Right hindlimb (tissue), 1 donor: ENCODE measurements at regions not wholly inside any gene's neighbourhood (a gene's known extent, or its start where the extent isn't known, plus 50 kb on each side); places are given as distances from the start of the nearest gene placed in this dataset.

ENCODE experiments used
- DNase-seq: peaks from one replicate; pipeline ENCODE4 v3.0.0-alpha.2; 2018

DNA sequence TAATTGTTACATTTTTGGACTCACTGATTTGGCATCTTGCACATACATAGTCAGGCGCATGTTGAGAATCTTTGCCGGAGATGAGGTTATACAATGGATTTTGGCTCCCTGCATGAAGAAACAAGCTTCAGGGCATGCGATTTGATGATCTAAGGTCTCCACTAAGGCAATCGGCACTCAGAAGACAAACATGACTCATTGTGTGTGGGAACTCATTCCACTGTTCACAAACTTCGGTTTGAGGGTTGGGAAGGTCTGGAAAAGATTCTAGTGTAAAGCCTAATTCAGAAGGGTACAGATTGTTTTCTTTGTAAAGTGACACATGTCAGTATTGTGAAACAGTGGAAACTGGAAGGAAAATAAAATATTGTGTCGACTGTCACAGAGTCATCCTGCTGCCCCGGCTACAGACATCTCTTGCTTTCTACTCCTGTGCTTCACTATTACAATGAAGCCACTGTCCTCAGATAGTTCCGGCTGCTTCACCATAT is 192.6 kb upstream of the HMGA2 start:
- no peak for DNase-seq

DNA sequence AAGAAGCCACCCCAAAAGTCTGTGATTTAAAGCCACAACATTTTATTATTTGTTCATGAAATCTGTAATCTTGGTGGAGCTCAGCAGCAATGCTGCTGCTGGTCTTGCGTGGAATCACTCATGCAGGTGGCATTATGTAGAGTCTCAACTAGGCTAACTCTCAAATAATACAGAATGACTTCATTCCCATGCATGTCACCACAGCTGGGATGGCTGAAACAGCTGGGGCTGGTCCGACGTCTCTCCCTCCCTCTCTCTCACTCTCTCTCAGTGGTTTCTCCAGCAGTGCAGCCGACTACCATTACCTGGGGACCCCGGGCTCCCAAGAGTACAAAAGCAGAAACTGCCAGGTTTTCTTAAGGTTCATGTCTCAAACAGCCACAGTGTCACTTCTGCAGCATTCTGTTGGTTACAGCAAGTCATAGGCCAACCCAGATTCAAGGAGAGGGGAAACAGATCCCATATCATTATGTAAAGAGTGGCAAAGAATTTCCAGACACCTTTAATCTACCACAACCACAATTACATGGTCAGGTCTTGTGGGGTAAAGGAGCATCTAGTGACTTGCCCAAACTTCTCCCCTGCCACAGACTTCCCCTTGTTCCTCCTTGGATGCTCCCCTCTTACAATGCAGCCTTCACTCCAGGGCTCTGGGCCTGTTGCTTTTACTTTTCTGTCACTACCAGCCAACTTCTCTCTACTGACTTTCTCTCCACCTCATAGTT is 192.0 kb upstream of the HMGA2 start:
- no peak for DNase-seq

DNA sequence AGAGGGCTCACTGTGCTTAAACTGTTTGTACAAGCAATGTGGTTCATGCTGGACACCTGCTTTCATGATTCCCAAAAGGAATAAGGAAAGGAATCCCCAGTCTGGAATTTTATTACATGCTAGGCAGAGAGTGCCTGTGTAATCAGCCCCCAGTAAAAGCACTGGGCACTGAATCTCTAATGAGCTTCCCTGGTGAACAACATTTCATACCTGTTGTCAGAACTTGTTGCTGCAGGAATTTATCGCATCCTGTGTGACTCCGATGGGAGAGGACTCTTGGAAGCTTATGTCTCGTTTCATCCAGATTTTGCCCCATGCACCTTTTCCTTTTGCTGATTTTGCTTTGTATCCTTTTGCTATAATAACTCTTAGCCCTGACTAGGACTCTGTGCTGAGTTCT is 190.2 kb upstream of the HMGA2 start:
- DNase-seq, result no peak

DNA sequence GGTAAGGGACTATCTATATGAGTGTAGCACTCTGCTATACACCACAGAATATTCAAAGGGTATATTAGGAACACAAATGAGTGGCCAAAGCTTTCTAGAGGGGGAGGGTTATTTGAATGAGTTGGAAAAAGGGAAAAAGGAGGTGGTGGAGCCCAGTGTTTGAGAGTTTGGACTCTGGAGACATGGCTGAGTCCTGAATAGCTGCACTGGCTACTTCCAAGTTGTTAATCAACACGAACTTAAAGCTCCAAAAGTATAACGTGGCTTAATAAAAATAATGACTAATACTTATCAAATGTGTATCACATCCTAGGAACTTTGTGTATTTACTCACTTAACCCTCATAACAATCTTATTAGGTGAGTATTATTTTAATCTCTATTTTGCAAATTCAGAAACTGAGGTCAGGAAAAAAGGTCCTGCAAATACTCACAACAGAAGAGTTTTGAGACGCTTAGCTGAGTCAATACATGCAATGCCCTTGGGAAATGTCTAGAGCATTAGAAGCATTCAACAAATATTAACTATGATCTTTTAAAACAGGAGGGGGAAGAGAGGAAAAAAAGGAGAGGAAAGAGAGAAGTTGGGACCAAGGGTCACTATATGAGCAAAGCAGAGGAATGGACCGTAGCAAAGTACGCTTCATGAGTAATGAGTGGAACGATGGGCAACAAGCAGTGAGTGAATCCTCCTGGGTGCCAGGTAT is 189.5 kb upstream of the HMGA2 start:
- DNase-seq, result no peak

DNA sequence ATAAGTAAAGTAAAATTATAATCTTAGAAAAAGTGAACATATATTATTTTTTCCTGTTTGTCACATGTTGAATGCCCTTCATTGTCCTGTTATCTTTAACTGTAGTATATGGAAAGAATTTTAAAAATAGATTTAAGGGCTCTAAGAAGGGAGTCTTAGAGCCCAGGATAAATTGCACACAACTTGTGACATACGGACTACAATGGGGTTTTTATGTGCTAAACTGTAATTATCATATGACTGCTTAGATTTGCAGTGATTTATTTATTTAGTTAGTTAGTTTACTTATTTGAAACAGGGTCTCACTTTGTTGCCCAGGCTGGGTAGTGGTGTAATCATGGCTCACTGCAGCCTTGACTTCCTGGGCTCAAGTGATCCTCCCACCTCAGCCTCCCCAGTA is 187.8 kb upstream of the HMGA2 start:
- no peak for DNase-seq

DNA sequence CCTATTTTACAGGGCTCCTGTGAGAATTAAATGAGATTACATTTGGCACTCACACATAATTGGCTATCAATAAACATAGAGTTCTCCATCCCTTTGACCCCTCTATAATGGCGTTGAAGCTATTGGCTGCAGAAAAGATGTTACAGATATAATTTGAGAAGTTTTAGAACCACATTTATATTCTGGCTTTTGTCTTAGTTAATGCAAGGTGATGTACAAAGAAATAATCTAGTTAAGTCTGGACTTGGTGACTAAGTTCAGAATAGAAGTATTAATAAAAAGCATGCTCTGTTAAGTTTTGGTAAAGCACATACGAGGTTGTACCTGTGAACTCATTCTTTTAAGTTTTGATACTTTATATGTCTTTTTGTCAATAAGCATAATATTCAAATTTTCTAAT is 187.1 kb upstream of the HMGA2 start:
- DNase-seq, result no peak

DNA sequence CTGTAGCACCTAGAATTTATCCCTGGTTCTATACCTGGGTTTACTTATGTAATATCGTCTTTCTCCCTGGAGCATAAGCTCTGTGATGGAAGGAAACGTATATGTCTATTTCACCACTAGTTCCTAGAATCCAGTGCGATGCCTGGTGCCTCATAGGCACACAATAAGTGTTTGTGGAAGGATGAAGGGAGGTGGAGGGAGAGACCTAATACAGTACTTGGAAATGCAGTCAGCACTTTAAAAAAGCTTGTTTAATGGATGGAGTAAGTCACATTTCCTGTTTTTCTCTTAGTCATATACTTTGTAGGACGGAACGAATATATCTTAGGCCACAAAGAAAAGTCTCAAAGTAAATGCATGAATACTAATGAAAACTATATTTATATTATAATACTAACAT is 186.5 kb upstream of the HMGA2 start:
- no peak for DNase-seq

DNA sequence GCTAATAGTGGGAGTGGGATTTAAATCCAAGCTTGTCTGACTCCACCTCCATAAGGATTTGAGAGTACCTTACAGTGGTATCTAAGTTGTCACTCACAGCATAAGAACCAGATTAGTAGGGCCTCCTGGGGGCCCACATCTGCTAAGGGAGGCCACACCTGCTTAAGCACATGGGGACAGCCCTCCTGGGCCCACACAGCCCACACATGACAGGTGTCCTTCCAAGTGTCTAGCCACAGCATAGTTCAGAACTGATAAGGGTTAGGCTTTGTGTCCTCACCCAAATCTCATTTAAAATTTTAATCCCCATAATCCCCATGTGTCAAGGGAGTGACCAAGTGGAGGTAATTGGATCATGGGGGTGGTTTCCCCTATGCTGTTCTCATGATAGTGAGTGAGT is 186.0 kb upstream of the HMGA2 start:
- DNase-seq, result no peak

DNA sequence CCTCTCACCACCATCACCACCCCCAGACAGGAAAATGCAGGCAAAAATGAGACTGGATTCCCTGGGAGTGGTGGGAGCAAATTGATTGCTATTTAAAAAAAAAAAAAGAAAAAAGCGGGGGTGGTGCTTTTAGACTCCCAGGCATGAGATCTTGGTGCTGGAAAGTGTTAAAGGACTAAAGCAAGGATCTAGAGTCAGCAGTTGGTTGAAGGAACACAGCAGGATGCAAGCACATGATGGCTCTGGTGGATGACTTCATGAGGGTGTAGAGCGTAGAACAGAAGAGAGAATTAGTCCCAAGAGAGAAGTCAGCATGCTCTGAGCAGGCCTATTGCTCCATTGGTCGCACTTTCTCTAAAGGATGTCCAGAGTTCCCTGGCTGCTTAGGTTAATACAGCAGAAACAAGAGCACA is 183.8 kb upstream of the HMGA2 start:
- DNase-seq, result no peak

DNA sequence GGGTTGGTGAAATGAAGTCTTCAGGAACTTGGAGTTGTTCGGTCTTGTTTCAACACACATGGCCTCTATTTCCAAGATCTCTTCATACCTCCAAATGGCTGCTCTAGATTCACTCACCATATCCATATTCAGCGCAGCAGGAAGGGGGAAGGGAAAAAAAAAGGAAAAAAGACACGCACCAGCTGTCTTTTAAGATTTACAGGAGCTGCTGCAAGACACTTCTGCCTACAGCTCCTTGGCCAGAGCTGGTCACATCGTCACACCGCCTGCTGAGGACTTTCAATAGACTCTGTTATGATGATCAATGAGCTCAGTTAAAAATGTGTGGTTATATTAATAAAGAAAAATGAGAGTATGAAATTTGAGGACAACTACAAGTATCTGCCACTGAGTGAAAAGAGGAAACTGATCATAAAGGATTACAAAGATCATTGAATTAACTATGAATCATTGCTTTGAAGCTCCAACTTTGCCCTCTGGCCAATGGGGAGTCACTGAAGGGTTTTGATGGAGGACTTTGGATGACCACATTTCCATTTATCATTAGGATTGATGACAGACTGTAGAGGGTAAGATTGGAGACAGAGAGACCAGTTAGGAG is 182.1 kb upstream of the HMGA2 start:
- DNase-seq, result no peak

DNA sequence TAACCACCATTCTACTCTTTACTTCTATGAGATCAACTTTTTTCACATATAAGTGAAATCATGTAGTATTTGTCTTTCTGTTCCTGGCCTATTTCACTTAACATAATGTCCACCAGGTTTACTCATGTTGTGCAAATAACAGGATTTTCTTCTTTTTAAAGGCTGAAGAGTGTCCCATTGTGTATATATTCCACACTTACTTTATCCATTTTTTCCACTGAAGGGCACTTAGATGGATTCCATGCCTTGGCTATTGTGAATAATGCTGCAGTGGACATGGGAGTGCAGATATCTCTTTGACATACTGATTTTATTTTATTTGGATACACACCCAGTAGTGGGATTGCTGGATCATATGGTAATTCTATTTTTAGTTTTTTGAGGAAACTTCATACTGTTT is 181.1 kb upstream of the HMGA2 start:
- no peak for DNase-seq

DNA sequence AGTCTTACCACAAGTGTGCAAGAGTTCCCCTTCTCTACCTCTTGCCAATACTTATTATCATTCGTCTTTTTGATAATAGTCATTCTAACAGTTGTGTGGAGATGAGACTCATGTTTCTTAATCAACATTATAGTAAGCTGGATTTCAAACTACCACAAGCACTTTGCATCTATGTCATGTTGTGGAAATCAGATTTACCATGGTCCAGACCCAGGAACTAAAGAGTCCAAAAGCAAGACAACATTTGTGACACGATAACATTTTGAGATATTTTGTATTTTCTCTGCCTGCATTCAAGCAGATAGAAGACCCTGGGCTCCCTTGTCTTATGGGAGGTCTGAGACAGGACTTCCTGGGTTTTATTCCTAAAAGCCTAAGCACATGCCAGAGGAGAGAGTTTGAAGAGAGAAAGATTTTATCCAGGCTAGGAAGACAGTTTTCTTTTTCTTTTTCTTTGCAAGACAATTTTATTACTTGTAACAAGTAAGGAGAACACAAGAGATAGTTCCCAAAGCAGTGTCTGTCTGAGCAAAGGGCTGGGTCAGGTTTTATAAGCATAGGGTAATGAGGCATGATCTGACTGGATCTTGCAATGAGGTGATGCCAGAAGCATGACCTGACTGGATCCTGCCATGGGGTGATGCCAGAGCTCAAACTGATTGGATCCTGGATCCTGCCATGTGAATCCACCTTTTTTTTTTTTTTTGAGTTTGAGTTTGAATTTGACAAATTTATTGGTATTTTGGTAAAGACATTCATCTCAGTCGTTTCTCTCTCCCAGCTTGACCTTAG is 180.5 kb upstream of the HMGA2 start:
- no peak for DNase-seq

DNA sequence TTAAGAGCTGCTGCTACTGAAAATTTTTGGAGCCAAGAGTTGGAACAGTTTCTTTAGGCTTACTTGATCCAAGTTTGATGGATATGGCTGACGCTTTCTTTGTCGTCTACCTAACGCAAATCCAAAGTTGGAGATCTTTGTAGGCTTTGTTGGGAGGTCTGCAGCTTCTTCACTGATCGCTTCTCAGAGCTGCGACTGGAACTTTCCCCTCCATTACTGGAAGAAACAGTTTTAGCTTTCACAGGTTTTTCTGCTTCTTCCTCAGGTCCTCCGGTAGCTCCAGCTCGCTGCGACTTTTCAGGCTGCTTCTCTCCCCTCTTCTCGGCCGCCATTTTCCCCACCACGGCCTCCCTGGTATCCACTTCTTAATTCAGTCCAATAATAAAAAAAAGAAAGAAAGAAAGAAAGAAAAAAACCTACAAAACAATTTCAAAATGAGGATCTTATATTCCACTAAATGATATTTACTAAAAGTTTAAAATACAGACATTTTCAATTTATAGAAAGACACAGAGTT is 178.1 kb upstream of the HMGA2 start:
- no peak for DNase-seq

DNA sequence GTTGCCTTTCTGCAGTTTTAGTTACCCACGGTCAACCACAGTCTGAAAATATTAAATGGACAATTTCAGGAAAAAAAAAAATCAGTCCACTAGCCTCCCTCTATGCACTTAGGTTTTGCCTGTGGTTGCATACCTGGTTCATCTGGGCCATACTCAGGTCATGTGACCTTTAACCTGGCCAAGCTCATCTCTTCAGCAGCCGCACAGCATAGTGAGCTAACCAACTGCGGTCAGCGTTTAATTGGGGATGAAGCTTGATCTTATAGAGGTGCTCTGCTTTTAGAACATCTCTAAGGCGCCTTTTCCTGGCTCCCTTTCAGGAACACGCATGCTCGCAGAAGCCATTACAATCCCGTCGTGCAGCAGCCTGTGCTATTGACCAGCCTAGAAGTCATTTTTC is 177.2 kb upstream of the HMGA2 start:
- DNase-seq, result no peak

DNA sequence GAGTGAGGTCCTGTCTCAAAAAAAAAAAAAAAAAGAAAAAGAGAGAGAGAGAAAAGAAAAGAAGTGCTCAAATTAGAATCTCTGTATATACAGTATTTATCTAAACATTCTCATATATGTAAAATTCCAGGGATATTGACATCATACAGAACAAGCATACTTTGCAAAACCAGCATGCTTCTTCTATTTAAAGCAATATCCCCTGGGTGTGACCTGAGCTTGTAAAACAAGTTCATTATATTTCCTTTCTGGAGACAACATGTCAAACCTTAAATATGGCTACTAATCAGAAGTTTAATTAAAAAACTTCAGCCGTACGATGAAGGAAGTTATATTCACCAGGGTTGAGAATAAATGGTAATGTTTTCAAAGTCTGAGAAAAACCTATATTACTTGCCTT is 175.8 kb upstream of the HMGA2 start:
- no peak for DNase-seq

DNA sequence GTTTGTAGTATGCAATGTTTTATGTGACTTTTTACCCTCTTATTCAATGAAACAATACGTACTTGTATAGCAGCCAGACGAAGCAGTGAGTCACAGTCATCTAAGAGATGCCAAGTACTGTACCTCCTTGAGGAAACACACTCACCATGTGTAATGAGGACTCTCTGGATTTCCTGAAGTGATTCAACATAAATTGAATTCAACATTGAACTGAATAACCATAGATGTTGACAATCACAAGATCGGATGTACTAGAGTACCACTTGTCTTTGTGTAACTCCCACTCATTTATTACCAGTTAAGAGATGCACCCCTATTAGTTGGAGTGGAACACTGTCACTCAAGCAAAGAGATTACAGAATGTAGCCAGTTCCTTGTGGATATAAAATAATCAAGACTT is 175.2 kb upstream of the HMGA2 start:
- no peak for DNase-seq

DNA sequence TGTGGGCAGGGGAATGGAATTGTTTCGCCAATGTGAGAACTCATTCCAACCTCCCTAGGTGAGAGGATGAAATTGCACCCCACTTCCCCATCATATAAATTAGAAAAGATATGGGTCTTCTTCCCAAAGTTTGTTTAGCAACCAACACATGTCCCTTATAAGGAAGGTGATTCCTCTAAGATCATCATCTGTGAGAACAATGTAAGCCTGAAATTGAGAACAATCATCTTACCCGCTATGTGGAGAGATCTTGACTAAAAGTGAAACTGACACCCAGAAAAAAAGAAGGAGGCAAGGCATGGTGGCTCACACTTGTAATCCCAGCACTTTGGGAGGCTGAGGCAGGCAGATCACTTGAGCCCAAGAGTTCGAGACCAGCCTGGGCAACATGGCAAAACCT is 173.2 kb upstream of the HMGA2 start:
- no peak for DNase-seq

DNA sequence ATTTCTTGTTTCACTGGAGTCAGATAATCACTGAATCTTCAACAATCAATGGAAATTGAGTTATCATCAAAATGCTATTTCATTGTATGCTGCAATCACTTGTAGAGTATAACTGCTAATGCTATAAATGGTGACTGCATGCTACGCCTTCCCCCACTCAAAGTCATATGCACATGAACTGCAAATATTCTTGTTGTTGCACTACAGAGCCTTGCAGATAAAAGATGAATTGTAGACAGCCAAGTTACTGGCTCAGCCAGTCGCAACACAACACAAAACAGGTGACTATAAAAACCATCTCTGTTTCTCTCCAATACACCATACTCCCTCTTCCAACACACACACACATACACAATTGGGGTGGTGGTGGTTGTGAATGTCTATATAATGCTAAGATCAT is 171.0 kb upstream of the HMGA2 start:
- DNase-seq, result no peak

DNA sequence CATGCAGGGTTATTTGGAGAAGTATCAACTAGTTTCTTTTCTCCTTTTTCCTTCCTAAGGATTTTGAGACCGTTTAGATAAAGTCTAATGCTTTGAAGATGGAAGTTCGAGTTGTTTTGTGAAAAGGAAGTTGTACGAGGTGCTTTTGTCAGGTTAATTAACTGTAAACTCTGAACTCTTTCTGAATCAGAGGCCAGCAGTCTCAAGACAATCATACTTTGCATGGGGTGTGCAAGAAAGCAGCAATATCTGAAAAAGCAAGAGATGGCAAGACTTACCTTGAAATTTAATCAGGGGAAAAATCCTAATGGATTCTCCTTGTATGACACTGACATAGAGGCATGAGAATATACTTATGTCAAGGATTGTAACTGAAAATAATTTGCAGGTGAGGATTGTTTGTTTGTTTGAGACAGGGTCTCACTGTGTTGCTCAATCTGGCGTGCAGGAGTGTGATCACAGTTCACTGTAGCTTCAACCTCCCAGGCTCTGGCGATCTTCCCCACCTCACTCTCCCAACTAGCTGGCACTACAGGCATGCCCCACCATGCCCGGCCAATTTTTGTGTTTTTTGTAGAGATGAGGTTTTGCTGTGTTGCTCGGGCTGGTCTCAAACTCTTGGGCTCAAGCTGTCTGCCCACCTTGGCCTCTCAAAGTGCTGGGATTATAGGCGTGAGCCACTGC is 170.2 kb upstream of the HMGA2 start:
- DNase-seq, result no peak

DNA sequence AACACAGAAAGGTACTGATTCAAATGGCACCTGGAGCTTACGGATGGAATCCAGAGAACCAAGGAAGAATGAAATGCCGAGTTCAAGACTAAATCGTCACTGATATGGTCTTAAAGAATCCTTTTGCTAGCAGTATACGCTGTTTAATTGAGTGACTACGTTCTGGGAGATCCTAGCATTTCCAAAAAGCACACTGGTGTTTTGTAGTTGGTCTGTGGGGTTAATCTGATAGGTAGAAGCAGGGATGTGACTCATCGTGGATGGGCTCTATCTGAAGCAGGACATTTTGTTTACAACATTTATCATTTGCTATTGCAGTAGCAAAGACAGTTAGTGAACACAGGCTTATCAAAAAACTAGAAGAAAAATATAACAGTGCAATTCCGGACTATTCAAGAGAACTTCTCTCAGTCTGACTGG is 169.2 kb upstream of the HMGA2 start:
- no peak for DNase-seq

DNA sequence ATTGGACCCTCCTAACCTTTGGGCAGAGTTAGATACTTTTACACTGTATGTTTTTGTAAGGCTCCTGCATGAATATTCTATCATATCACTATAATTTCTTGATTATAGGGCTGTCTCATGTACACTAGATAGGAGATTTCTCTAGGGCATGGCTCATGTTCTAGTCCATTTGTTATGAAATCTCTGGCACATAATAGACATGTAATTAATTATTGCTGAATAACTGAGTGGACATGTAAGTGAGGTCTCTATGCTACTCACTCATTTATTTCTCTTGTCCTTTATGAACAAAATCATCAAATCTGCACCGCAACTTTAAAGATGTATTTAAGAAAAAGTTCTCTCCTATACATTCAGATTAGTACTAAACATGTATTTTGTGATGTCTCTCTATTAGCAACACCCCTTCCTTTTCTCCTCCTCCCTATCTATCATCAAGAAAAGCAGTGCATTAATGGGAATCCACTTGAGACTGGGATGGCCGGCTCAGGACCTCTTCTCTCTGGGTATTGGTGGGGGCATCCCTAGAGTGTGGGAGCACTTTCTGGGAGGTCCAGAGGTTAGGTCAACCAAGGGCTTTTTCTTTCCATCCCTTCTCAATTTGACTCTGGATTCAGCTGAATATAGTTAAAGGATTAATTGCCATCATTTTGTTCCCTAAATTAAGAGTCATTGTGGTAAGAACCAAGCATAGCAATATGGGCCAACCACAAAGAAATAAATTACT is 168.0 kb upstream of the HMGA2 start:
- DNase-seq, result no peak

DNA sequence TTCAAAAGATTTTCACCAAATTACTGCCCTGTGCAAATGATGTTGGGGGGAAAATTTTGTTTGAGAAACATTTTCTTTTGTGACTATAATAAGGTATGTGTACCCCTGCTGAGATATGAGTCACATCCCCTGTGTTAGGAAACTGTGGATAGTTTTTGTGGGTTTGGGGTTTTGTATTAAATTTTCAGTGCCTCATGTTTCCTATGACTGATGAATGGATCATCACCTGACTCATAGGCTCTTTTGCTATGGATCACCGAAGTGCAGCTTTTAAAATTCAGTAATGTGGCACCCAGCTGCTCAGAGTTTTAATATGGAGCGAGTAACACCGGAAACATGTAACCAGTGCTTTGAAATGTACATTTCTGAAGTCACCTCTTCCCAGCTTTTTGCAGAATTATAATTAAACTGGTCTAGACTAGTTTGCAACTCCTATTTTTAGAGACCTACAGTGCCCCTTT is 167.4 kb upstream of the HMGA2 start:
- DNase-seq, result no peak
